Uterus (tissue), 2 donors: ENCODE measurements at regions not wholly inside any gene's neighbourhood (a gene's known extent, or its start where the extent isn't known, plus 50 kb on each side); places are given as distances from the start of the nearest gene placed in this dataset.

Experiments used
- POLR2A ChIP-seq, 2 donors: fragments of 450-650 bp; IDR thresholded peaks; one replicate each; pipeline ENCODE4 v1.6.1; 2016; ENCODE audit warnings: antibody characterized with exemption in 2 of 2, mild to moderate bottlenecking in 1 of 2, moderate library complexity in 1 of 2
- TF ChIP-seq, protein P1 (sequence below), 4 experiments: fragments of 200-600 bp in 2 of 4; fragments of 450-650 bp in 2 of 4; sonication (generic) in 2 of 4; IDR thresholded peaks; one replicate each; pipeline ENCODE4 v1.5.1; 2016 to 2019; ENCODE audit warnings: antibody characterized with exemption in 4 of 4, mild to moderate bottlenecking in 2 of 4, moderate library complexity in 1 of 4

DNA sequence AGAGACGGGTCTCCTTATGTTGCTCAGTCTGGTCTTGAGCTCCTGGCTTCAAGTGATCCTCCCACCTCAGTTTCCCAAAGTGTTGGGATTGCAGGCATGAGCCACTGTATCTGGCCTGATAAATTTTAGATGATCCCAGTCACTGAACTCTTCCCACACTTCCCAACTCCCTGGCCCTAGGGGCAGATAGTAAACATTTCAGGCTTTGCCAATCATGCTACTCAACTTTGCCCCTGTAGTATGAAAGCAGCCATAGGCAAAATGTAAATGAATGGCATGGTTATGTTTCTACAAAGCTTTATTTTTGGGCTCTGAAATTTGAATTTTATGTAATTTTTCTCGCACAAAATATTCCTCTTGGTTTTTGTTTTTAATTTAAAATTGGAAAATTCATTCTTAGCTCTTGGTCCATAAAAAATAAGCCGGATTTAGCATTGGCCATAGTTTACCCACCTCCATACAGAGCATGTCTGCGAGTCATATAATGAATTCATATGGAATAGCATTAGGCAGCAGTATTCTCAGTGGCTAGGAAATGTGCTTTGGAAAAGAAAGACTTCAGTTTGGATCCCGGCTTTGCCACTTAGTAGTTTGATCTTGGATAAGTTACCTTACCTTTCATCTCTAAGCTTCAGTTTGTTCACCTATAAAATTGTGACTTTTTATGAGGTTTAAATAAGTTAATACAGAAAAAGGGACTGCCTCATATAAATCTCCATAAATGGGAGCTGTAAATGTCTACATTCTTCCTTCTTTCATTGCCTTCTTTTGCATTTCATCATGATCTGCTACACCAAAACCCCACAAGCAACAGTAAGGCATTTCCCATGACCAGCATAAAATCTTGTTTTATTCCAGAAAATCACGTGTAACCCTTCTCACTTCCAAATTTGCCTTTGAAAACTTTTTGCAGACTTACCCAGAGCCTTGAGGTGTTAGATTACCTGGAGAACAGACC is 360.3 kb upstream of the TPM1 start:
- TF ChIP-seq, protein P1, sequence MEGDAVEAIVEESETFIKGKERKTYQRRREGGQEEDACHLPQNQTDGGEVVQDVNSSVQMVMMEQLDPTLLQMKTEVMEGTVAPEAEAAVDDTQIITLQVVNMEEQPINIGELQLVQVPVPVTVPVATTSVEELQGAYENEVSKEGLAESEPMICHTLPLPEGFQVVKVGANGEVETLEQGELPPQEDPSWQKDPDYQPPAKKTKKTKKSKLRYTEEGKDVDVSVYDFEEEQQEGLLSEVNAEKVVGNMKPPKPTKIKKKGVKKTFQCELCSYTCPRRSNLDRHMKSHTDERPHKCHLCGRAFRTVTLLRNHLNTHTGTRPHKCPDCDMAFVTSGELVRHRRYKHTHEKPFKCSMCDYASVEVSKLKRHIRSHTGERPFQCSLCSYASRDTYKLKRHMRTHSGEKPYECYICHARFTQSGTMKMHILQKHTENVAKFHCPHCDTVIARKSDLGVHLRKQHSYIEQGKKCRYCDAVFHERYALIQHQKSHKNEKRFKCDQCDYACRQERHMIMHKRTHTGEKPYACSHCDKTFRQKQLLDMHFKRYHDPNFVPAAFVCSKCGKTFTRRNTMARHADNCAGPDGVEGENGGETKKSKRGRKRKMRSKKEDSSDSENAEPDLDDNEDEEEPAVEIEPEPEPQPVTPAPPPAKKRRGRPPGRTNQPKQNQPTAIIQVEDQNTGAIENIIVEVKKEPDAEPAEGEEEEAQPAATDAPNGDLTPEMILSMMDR (IDR thresholded peaks at IDR 0.05) = no peak
- TF ChIP-seq POLR2A (IDR thresholded peaks at IDR 0.05) = no peak
